Mesothelial cell of epicardium (in vitro differentiated cells): ENCODE measurements at regions not wholly inside any gene's neighbourhood (a gene's known extent, or its start where the extent isn't known, plus 50 kb on each side); places are given as distances from the start of the nearest gene placed in this dataset.
"Not testable (repeated sequence)": the region's sequence is repeated elsewhere in the genome, so short reads cannot be mapped to it uniquely, and the experiment has no call there.

Experiments used
- DNase-seq, 2 experiments: peaks; one replicate each; pipeline ENCODE4 v3.0.0; 2021; ENCODE audit warnings: low spot score in 2 of 2; ENCODE audit not compliant: unreplicated experiment in 2 of 2
- H3K27ac Mint-ChIP-seq: 2 replicates; pipeline ENCODE4 v1.8.0; 2021; ENCODE audit warnings: mixed read lengths
- H3K27me3 Mint-ChIP-seq: 2 replicates; pipeline ENCODE4 v1.8.0; 2021; ENCODE audit warnings: low read depth, mixed read lengths
- H3K36me3 Mint-ChIP-seq: 2 replicates; pipeline ENCODE4 v1.8.0; 2021; ENCODE audit warnings: mixed read lengths
- H3K4me1 Mint-ChIP-seq: 2 replicates; pipeline ENCODE4 v1.8.0; 2021; ENCODE audit warnings: mixed read lengths
- H3K4me3 Mint-ChIP-seq: 2 replicates; pipeline ENCODE4 v1.8.0; 2021; ENCODE audit warnings: mild to moderate bottlenecking, moderate library complexity, mixed read lengths
- H3K9me3 Mint-ChIP-seq: 2 replicates; pipeline ENCODE4 v1.8.0; 2021; ENCODE audit warnings: mixed read lengths
- TF ChIP-seq, protein P1 (sequence below): fragments of 200-600 bp; sonication (generic); IDR thresholded peaks from one replicate; pipeline ENCODE4 v1.5.0; 2021; ENCODE audit warnings: antibody characterized with exemption; ENCODE audit not compliant: unreplicated experiment

DNA sequence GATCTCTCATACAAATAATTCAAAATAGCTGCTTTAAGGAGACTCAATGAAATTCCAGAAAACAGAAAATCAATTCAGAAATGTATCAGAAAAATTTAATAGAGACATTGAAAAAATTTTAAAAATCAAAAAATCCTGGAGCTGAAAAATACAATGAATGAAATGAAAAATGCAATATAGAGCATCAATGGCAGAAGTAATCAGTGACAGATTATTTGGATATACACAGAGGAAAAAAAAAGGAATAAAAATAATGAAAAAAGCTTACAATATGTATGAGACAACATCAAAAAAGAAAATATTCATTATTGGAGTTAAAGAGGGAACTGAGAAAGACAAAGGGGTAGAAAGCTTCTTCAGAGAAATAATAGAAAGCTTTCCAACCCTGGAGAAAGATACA is 122.9 kb upstream of the KLF14 start:
- H3K27ac Mint-ChIP-seq = no peak overlapping the region
- no peak overlapping the region for H3K4me3 Mint-ChIP-seq
- H3K36me3 Mint-ChIP-seq = peaks cover 10% of the 10 kb centered on the region
- no peak for DNase-seq
- H3K9me3 Mint-ChIP-seq = peaks cover 51% of the 10 kb centered on the region
- TF ChIP-seq, protein P1, sequence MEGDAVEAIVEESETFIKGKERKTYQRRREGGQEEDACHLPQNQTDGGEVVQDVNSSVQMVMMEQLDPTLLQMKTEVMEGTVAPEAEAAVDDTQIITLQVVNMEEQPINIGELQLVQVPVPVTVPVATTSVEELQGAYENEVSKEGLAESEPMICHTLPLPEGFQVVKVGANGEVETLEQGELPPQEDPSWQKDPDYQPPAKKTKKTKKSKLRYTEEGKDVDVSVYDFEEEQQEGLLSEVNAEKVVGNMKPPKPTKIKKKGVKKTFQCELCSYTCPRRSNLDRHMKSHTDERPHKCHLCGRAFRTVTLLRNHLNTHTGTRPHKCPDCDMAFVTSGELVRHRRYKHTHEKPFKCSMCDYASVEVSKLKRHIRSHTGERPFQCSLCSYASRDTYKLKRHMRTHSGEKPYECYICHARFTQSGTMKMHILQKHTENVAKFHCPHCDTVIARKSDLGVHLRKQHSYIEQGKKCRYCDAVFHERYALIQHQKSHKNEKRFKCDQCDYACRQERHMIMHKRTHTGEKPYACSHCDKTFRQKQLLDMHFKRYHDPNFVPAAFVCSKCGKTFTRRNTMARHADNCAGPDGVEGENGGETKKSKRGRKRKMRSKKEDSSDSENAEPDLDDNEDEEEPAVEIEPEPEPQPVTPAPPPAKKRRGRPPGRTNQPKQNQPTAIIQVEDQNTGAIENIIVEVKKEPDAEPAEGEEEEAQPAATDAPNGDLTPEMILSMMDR = no peak
- peaks cover 8% of the 10 kb centered on the region for H3K27me3 Mint-ChIP-seq
- H3K4me1 Mint-ChIP-seq = no peaks in the 10 kb centered on the region

DNA sequence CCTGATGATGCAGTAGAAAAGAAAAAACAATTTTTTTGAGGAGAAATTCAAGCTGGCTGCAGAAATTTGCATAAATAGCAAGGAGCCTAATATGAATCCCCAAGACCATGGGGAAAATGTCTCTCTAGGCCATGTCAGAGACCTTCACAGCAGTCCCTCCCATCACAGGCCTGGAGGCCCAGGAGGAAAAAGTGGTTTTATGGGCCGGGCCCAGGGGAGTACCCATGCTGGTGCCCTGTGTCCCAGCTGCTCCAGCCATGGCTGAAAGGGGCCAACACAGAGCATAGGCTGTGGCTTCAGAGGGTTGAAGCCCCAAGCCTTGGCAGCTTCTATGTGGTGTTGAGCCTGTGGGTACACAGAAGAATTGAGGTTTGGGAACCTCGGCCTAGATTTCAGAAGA is 126.8 kb upstream of the KLF14 start:
- H3K9me3 Mint-ChIP-seq = peaks cover 60% of the 10 kb centered on the region
- not testable (repeated sequence) for DNase-seq, H3K27ac Mint-ChIP-seq, H3K36me3 Mint-ChIP-seq, H3K27me3 Mint-ChIP-seq, H3K4me3 Mint-ChIP-seq, H3K4me1 Mint-ChIP-seq

DNA sequence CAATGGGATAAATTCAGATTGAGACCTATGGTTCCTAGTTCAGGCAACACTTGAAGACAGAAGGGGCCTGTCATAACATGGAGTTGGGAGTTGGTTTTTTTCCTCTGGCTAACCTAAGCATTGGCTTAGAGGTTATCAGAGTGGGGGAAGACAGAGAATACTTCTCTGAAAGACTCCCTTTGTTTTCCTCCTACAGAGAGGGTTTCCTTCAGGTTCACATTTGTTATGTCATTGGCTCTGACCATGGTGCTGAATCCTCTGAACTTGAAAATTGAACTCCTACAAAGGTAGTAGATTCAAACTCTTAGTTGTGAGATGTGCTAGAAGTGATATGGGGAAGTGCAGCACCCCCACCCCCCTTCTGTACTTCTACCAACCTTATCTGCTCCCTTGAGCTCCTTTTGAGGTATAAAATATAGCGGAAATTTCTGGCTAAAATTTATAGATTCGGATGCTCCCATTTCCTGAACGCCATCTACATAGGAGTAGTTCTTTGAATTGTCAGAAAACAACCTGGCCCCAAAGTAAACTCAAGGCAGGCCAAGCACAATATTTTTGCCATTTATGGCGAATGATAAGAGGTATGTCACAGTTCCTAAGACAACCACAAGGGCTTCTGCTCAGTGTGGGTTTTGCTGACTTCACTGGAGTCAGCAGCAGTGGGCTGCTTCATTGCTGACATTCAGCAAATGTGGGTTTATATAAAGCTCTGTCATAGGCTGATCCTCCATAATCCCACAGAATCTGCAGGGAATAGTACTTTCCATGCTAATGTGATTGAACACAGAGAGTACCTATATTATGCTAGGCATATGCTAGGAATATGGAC is 131.6 kb upstream of the KLF14 start:
- Mint-ChIP-seq H3K27ac (no peak overlapping the region), H3K4me1 (no peaks in the 10 kb centered on the region), H3K27me3 (no peaks in the 10 kb centered on the region), H3K4me3 (no peak overlapping the region), H3K9me3 (peaks cover 19% of the 10 kb centered on the region), H3K36me3 (no peaks in the 10 kb centered on the region)
- TF ChIP-seq, protein P1 = no peak
- DNase-seq = no peak

DNA sequence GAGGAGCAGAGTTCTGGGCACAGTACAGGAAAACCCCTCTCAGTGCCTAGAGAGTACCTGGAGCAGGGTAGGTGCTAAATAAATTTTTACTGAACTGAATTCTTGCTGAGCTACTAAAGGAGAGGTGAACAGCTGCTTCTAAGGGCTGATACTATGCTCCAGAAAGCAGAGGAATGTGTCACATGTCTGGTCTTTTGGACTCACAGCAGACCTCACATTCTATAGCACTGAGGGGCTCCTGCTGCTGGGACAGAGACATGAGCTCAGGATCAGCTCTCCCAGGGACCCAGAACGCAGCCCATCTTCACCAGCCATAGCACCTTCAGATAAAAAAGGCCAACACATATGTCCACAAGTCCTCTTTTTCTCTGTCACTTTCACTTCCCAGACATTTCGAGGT is 133.0 kb upstream of the KLF14 start:
- Mint-ChIP-seq H3K9me3 (peaks cover 9% of the 10 kb centered on the region), H3K4me1 (no peaks in the 10 kb centered on the region), H3K27me3 (no peaks in the 10 kb centered on the region), H3K27ac (no peak overlapping the region), H3K4me3 (no peak overlapping the region), H3K36me3 (no peaks in the 10 kb centered on the region)
- TF ChIP-seq, protein P1 = no peak
- no peak for DNase-seq

DNA sequence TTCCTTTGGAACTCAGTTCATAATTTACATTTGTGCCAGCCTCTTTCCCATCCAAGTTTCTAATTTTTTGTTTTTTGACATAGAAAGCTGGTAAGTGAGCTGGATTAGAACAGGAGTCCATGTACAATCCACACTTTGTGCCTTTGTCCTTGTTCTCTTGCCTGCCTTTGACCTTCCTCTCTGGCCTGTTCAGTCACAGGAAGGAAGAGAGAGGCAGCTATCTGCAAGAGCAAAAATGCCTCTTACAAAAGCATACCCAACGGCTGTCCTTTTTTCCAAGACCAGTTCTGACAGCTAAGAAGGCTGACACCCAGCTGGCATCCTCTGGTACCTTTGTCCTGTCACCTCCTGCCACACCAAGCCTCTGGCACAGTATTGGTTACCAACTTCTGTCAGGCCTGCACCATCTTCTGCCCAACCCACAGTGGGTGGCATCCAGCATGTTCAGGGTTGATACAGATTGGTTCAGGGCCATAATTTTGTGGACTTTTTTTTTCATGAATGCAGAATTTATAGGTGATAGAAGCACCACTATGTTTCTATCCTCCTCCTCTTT is 133.7 kb upstream of the KLF14 start:
- Mint-ChIP-seq H3K27me3 (no peaks in the 10 kb centered on the region), H3K4me1 (no peaks in the 10 kb centered on the region), H3K36me3 (no peaks in the 10 kb centered on the region), H3K27ac (no peak overlapping the region), H3K4me3 (no peak overlapping the region), H3K9me3 (peaks cover 6% of the 10 kb centered on the region)
- DNase-seq = no peak
- TF ChIP-seq, protein P1 = no peak

DNA sequence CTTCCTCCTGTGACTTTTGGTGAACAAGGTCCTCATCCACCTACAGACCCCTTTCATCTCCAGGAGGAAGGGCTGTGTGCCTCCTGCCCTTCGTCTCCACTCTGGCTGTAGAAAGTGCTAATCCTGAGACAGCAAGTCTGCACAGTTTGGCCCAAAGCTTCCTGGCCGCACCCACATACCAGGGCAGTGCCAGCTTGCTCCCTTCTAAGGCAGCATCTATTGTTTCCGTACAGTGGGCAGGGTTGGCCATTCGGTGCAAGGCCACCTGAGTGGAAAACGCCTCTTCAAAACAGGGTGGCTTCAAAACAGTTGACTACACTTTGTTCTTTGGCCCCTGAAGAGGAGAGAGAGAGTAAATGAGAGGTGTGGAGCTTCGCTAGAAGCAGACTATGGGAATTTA is 134.1 kb upstream of the KLF14 start:
- Mint-ChIP-seq H3K9me3 (peaks cover 4% of the 10 kb centered on the region), H3K27me3 (no peaks in the 10 kb centered on the region), H3K27ac (no peak overlapping the region), H3K36me3 (no peaks in the 10 kb centered on the region), H3K4me1 (no peaks in the 10 kb centered on the region), H3K4me3 (no peak overlapping the region)
- TF ChIP-seq, protein P1 = no peak
- DNase-seq = no peak
